ENCODE measurements at regions not wholly inside any gene's neighbourhood (a gene's known extent, or its start where the extent isn't known, plus 50 kb on each side); places are given as distances from the start of the nearest gene placed in this dataset.

DNA sequence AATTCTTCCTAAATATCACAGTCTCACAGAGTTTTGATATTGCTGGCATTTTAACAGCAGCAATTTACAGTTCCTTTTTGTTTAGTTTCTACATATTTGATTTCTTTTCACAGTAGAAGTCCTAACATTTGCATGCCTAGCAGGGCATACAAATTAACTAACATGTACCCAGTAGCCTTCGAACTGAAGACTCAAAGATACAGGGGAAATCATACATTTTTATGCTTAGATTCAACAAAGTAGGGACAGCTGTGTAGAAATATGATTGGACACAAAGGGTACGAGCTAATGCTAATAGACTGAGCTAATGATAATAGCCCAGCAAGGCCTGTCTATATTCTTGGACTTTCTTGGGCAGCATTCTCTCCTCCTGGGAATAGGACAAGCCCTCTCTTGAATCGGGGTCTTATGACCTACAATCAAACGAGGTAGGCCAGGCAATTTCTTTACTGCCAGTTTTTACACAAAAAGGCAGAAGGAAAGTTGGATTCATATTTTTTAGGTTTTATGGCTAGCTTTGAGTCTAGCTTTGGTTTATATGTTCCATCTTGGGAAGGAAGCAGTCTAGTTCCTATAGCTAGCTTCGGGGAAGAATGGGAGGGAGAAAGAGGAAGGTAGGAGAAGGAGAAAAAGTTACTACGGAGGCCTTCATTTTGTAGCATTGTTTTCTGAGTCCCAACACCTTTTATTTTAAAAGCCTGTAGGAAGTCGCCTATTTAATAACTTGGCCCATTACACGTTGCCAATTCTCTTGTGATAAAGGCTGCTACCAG, 115.8 kb downstream of the HFE start:
- no peak overlapping the region for H3K4me3 ChIP-seq (ENCODE audit: low read length)
- no peak for DNase-seq
- H3K27me3 ChIP-seq (ENCODE audit: low read length) = no peaks in the 10 kb centered on the region
- no peaks in the 10 kb centered on the region for H4K20me1 ChIP-seq (ENCODE audit: insufficient read depth, low read depth, low read length)
- H2AFZ ChIP-seq (ENCODE audit: low read length) = no peak overlapping the region
- H3K36me3 ChIP-seq (ENCODE audit: insufficient read depth, low read length) = no peaks in the 10 kb centered on the region
- H3K79me2 ChIP-seq (ENCODE audit: low read length) = no peaks in the 10 kb centered on the region
- no peak overlapping the region for H3K4me2 ChIP-seq (ENCODE audit: low read depth, low read length, poor library complexity, severe bottlenecking)
- no peak overlapping the region for H3K27ac ChIP-seq (ENCODE audit: low read length)
- H3K9me3 ChIP-seq (ENCODE audit: low read length) = no peaks in the 10 kb centered on the region
- H3K4me1 ChIP-seq (ENCODE audit: low read length) = peaks cover 45% of the 10 kb centered on the region
- H3K9ac ChIP-seq (ENCODE audit: low read length) = no peak overlapping the region
- H3K9me2 ChIP-seq (replicated peaks; ENCODE audit: insufficient read depth, low read length) = no peaks in the 10 kb centered on the region

DNA sequence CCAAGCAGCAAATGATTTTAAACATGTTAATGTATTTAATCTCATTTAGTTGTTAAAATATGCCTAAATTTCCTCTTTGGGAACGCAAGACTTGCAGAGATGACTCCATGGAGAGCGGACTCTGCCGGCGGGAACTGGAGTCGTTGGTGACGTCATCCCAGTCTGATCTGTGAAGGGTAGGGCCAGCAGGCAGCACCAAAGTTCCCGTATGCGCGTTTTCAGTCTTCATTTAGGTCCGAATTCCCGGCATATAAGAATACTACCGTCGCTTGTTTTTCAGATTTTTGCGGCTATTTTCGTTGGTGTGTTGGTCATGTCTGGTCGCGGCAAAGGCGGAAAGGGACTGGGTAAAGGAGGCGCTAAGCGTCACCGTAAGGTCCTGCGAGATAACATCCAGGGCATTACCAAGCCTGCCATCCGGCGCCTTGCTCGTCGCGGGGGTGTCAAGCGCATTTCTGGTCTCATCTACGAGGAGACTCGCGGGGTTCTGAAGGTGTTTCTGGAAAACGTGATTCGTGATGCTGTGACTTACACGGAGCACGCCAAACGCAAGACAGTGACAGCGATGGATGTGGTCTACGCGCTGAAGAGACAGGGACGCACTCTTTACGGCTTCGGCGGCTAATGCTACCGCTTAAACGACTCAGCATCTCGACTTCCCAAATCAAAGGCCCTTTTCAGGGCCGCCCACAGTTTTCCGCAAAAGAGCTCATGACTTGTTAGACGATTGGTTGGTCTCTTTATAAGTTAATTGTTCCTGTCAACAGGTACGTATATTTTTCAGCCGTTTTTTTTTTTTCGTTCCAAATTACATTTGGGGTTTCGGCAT, 117.3 kb downstream of the HFE start:
- H3K4me1 ChIP-seq (ENCODE audit: low read length) = peaks cover 33% of the 10 kb centered on the region

DNA sequence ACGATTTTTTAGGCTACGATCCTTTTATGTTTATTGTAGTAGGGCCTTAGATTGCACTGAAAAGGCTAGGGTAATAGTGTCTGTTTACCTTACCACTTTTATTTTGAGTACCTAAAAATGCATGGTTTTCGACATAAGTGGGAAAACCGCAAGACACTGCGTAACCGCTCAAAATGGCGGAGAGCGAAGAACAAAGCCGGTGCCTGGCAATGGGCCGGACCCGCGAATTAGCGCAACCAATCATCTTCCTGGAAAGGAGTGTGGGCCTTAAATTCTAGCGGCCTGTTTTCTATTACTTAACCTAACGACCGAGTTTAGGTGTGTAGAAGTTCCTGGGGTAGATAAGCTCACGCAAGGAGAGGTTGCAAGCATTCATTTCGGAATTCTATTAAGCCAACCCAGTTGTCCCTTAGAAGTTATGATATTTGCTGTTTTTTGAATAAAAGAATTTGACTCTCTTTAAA, 118.0 kb downstream of the HFE start:
- DNase-seq = peak; percentile 77
- Histone ChIP-seq H3K4me1 (ENCODE audit: low read length) (peaks cover 33% of the 10 kb centered on the region), H2AFZ (ENCODE audit: low read length) (peak overlapping the region; percentile 88), H3K4me3 (ENCODE audit: low read length) (peak overlapping the region; percentile 73), H4K20me1 (ENCODE audit: insufficient read depth, low read depth, low read length) (no peaks in the 10 kb centered on the region), H3K36me3 (ENCODE audit: insufficient read depth, low read length) (no peaks in the 10 kb centered on the region), H3K9me3 (ENCODE audit: low read length) (no peaks in the 10 kb centered on the region), H3K4me2 (ENCODE audit: low read depth, low read length, poor library complexity, severe bottlenecking) (peak overlapping the region; percentile 84), H3K9ac (ENCODE audit: low read length) (peak overlapping the region; percentile 78), H3K79me2 (ENCODE audit: low read length) (no peaks in the 10 kb centered on the region), H3K9me2 (replicated peaks; ENCODE audit: insufficient read depth, low read length) (no peaks in the 10 kb centered on the region), H3K27ac (ENCODE audit: low read length) (no peak overlapping the region; the same call in 1 of the 2 replicates), H3K27me3 (ENCODE audit: low read length) (no peaks in the 10 kb centered on the region)

More for the DNA sequence above, 117.3 kb downstream of the HFE start:
- Histone ChIP-seq H3K9me2 (replicated peaks; ENCODE audit: insufficient read depth, low read length) (no peaks in the 10 kb centered on the region), H3K27ac (ENCODE audit: low read length) (peak overlapping the region; percentile 34), H3K9ac (ENCODE audit: low read length) (peak overlapping the region; percentile 78), H3K9me3 (ENCODE audit: low read length) (no peaks in the 10 kb centered on the region), H3K4me3 (ENCODE audit: low read length) (peak overlapping the region; percentile 73), H3K36me3 (ENCODE audit: insufficient read depth, low read length) (no peaks in the 10 kb centered on the region), H3K79me2 (ENCODE audit: low read length) (no peaks in the 10 kb centered on the region), H4K20me1 (ENCODE audit: insufficient read depth, low read depth, low read length) (no peaks in the 10 kb centered on the region), H3K27me3 (ENCODE audit: low read length) (no peaks in the 10 kb centered on the region), H3K4me2 (ENCODE audit: low read depth, low read length, poor library complexity, severe bottlenecking) (peak overlapping the region; percentile 84), H2AFZ (ENCODE audit: low read length) (peak overlapping the region; percentile 88)
- DNase-seq = peak; percentile 89

DNA sequence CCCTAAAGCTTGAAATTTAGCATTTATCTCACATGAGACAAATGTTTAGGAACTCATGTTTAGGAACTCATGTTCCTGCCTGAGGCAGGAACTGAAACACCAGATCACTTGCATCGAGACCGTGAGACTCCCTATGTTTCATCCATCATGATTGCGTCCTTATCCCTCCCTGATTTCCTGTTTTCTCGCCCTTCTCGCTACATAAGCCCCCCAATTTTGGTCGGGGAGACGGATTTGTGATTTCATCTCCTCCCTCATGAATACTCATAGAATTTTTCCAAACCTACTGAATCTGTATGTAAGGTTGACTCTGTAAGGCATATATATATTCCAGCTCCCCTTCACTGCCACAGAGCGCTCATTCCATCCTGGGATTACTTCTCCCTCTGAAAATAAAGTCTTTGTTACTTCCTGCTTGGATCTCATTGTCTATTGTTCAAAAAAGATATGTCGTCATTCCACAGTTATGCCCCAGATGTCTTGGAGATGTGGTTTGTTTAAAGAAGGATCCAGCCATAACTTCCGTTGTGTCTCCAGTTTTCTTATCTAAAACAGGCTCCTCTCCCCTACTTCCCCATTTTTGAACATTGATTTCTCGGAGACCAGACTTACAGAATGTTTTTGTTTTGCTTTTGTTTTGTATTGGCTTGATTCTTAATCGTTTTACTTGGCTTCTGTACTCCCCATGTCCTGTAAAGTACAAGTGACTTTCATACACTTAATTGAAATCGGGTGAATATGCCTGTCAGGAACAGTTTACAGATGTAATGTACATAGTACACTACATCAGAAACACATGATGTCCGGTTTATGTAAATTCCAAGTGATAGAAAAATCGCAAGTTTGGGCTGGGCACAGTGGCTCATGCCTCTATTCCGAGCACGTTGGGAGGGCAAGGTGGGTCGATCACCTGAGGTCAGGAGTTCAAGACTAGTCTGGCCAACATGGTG, 118.7 kb downstream of the HFE start:
- H3K36me3 ChIP-seq (ENCODE audit: insufficient read depth, low read length) = no peaks in the 10 kb centered on the region
- H3K4me1 ChIP-seq (ENCODE audit: low read length) = peaks cover 33% of the 10 kb centered on the region
- DNase-seq = peak; percentile 56
- peak overlapping the region; percentile 84 for H3K4me2 ChIP-seq (ENCODE audit: low read depth, low read length, poor library complexity, severe bottlenecking)
- no peaks in the 10 kb centered on the region for H3K79me2 ChIP-seq (ENCODE audit: low read length)
- H4K20me1 ChIP-seq (ENCODE audit: insufficient read depth, low read depth, low read length) = no peaks in the 10 kb centered on the region
- no peaks in the 10 kb centered on the region for H3K9me2 ChIP-seq (replicated peaks; ENCODE audit: insufficient read depth, low read length)
- H2AFZ ChIP-seq (ENCODE audit: low read length) = peak overlapping the region; percentile 88; the same call in 1 of the 2 replicates
- H3K9me3 ChIP-seq (ENCODE audit: low read length) = no peaks in the 10 kb centered on the region
- H3K4me3 ChIP-seq (ENCODE audit: low read length) = peak overlapping the region; percentile 73
- no peaks in the 10 kb centered on the region for H3K27me3 ChIP-seq (ENCODE audit: low read length)
- peak overlapping the region; percentile 78 for H3K9ac ChIP-seq (ENCODE audit: low read length)
- H3K27ac ChIP-seq (ENCODE audit: low read length) = no peak overlapping the region

DNA sequence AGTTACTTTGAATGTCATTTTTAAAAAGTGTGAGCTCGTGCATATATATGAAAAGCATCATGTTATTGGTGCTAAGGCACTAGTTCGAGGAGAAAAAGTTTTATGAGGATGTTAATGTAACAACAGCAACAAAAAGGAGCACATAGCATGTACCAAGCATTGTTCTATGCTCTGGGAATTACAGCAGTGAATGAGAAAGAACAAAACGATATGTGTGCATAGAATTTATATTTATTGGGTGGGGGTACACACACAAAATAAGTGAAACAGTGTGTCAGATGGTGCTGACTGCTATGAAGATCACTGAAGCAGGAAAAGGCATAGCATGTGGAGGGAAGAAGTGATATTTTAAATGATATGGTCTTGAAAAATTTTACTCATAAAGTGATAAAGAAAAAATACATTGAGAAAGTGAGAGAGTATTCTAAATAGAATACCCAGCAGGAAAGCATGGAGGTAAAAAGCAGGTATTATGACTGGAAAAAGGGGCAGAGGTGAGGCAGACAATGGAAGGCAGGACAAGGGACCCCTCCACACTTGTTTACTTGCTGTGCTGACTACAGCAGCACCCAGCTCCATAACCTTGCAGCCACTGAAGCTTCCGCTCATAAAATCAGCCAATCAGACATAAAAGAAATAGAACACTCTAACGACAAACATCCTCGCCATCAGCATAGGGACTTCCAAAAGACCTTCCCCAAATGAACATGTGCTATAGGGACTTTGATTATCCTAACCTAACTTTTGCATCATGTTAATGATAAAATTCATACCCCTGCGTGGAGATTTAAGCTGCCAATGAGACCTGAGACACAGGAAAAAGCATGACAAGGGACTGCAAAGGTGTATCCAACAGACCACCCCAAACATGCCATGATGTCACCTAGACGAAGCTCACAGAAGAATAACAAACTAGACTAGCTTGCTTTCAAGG, 119.9 kb downstream of the HFE start:
- Histone ChIP-seq H3K79me2 (ENCODE audit: low read length) (no peaks in the 10 kb centered on the region), H3K4me1 (ENCODE audit: low read length) (peaks cover 33% of the 10 kb centered on the region), H3K27me3 (ENCODE audit: low read length) (no peaks in the 10 kb centered on the region), H3K4me2 (ENCODE audit: low read depth, low read length, poor library complexity, severe bottlenecking) (no peak overlapping the region), H3K9me2 (replicated peaks; ENCODE audit: insufficient read depth, low read length) (no peaks in the 10 kb centered on the region), H3K4me3 (ENCODE audit: low read length) (no peak overlapping the region), H3K9me3 (ENCODE audit: low read length) (no peaks in the 10 kb centered on the region), H3K36me3 (ENCODE audit: insufficient read depth, low read length) (no peaks in the 10 kb centered on the region), H3K9ac (ENCODE audit: low read length) (no peak overlapping the region), H3K27ac (ENCODE audit: low read length) (no peak overlapping the region), H4K20me1 (ENCODE audit: insufficient read depth, low read depth, low read length) (no peaks in the 10 kb centered on the region), H2AFZ (ENCODE audit: low read length) (no peak overlapping the region)
- DNase-seq = no peak

DNA sequence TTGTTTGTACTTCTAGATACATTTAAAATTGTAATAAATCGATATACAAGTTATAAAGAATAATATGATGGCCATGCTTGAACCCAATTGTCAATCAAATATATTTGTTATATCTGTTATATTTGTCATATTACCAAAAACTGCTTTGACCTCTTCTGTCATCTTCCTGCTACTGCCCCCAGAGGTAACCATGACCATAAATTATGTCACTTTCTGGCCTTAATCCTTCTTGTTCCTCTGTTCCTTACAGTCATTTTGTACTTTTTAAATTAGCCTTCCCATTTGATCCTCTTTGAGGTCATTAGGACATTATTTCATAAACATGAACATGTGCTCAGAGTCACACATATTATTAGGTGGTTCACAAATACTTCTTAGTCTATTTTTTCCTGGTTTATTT, 124.7 kb downstream of the HFE start:
- H3K4me2 ChIP-seq (ENCODE audit: low read depth, low read length, poor library complexity, severe bottlenecking) = no peak overlapping the region
- H3K27me3 ChIP-seq (ENCODE audit: low read length) = peaks cover 4% of the 10 kb centered on the region; the same call in 1 of the 2 replicates
- H2AFZ ChIP-seq (ENCODE audit: low read length) = no peak overlapping the region
- no peak overlapping the region for H3K9ac ChIP-seq (ENCODE audit: low read length)
- no peak overlapping the region for H3K27ac ChIP-seq (ENCODE audit: low read length)
- H3K9me2 ChIP-seq (replicated peaks; ENCODE audit: insufficient read depth, low read length) = no peaks in the 10 kb centered on the region
- H3K79me2 ChIP-seq (ENCODE audit: low read length) = no peaks in the 10 kb centered on the region
- peaks cover 16% of the 10 kb centered on the region for H3K4me1 ChIP-seq (ENCODE audit: low read length)
- no peaks in the 10 kb centered on the region for H3K36me3 ChIP-seq (ENCODE audit: insufficient read depth, low read length)
- H4K20me1 ChIP-seq (ENCODE audit: insufficient read depth, low read depth, low read length) = no peaks in the 10 kb centered on the region
- H3K4me3 ChIP-seq (ENCODE audit: low read length) = no peak overlapping the region
- peaks cover 4% of the 10 kb centered on the region for H3K9me3 ChIP-seq (ENCODE audit: low read length)
- DNase-seq = peak; percentile 50

DNA sequence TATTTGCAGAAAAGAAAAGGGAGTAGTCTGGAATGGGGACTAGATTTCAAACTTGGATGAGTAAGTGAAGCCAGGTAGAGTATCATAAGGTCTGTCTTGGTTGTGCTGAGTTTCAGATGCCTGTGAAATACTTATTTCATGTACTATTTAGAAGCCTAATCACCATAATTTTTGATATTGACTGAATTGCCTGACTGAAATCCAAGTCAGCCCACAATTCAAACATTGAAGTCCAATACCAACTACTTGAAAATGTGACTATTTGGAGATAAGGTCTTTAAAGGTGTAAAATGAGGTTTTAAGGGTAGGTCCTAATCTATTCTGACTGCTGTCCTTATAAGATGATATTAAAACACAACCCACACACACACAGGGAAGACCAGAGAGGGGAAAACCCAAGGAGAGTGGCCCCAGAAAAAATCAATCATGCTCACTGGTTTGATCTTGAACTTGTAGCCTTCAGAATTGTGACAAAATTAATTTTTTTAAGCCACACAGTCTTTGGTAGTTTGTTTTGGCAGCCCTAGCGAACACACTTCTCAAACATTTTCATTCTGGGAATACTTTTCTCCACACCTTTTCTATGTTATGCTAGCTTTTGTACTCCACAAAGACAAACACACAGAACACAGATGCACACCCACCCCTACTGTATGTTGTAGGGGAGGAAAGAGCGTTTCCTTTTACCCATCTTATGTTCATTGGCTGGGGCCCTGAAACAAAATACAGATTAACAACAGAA, 126.3 kb downstream of the HFE start:
- Histone ChIP-seq H3K79me2 (ENCODE audit: low read length) (no peaks in the 10 kb centered on the region), H3K4me1 (ENCODE audit: low read length) (peaks cover 25% of the 10 kb centered on the region), H3K9me2 (replicated peaks; ENCODE audit: insufficient read depth, low read length) (no peaks in the 10 kb centered on the region), H3K9me3 (ENCODE audit: low read length) (peaks cover 4% of the 10 kb centered on the region), H3K4me2 (ENCODE audit: low read depth, low read length, poor library complexity, severe bottlenecking) (no peak overlapping the region), H3K4me3 (ENCODE audit: low read length) (no peak overlapping the region), H2AFZ (ENCODE audit: low read length) (no peak overlapping the region), H4K20me1 (ENCODE audit: insufficient read depth, low read depth, low read length) (no peaks in the 10 kb centered on the region), H3K36me3 (ENCODE audit: insufficient read depth, low read length) (no peaks in the 10 kb centered on the region), H3K27me3 (ENCODE audit: low read length) (peaks cover 4% of the 10 kb centered on the region; the same call in 1 of the 2 replicates), H3K9ac (ENCODE audit: low read length) (no peak overlapping the region), H3K27ac (ENCODE audit: low read length) (no peak overlapping the region)
- no peak for DNase-seq
